Upper lobe of left lung (tissue), 4 donors: ENCODE measurements at regions not wholly inside any gene's neighbourhood (a gene's known extent, or its start where the extent isn't known, plus 50 kb on each side); places are given as distances from the start of the nearest gene placed in this dataset.
A peak's percentile ranks its signal among the peaks of the same experiment; 100 is the strongest.

ENCODE experiments used
- CTCF ChIP-seq, 6 experiments: fragments of 450-650 bp in 4 of 6; fragments of 200-600 bp in 2 of 6; sonication (generic) in 2 of 6; IDR thresholded peaks; one replicate each; pipeline ENCODE4 v1.5.1; 2016 to 2019; ENCODE audit warnings: antibody characterized with exemption in 6 of 6
- POLR2A ChIP-seq, 4 donors: fragments of 450-650 bp; IDR thresholded peaks; one replicate each; pipeline ENCODE4 v1.5.1; 2016 to 2017; ENCODE audit warnings: antibody characterized with exemption in 4 of 4, mild to moderate bottlenecking in 2 of 4
- POLR2AphosphoS5 ChIP-seq, 2 donors: sonication (generic); formaldehyde crosslinking; IDR thresholded peaks; one replicate each; pipeline ENCODE4 v1.5.1; 2017; ENCODE audit warnings: antibody characterized with exemption in 2 of 2

DNA sequence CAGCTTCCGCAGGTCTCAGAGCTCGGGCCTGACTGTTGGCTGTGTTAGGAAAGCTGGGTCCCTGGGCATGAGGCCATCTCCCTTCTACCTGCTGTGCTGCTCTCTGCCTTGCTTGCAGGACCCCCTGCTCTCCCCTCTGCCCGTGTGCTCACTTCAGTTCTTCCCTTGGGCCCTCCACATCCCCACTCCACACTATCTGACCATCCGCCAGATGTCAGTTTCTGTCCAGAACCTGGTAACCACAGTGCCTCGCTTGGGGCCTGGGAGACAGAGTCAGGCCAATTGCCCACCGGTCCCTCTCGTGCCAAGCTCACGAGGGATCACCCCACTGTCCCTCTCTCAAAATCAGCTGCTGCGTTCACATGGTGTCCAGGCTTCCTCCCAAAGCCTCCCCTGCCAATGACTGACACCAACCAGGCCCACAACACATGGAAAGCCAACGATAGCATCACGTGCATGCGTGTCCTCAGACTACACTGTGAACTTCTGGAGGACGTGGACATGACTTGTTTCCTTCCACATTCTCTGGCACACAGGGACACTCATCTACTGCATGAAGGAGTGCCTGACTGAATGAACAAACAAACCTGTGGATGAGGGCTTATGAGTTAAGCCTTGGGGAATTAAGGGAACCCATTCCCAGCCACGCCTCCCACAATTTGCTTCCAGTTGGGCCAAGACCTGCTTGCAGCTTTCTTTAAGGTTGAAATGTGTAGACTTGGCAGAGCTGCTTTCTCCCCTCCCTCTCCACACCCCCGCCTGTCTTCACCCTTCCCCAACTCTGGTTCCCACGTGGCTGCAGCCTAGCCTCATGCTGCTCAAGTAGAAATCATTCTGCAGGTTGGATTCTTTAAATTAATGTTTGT lies 72.5 kb upstream of the ZNF423 start:
- no peak for TF ChIP-seq CTCF (IDR thresholded peaks at IDR 0.05)
- TF ChIP-seq POLR2A (IDR thresholded peaks at IDR 0.05) = no peak
- TF ChIP-seq POLR2AphosphoS5 (IDR thresholded peaks at IDR 0.05) = peak; percentile 17 to 45
